ENCODE measurements at regions not wholly inside any gene's neighbourhood (a gene's known extent, or its start where the extent isn't known, plus 50 kb on each side); places are given as distances from the start of the nearest gene placed in this dataset.

- TF ChIP-seq CTCF (IDR thresholded peaks at IDR 0.05) = no peak
- no peak for TF ChIP-seq ATF3 (CRISPR knock-in tag; conservative IDR thresholded peaks at IDR 0.05)
- TF ChIP-seq FOXP4 (CRISPR knock-in tag; IDR thresholded peaks at IDR 0.05) = no peak
- no peak for TF ChIP-seq JUN (CRISPR knock-in tag; IDR thresholded peaks at IDR 0.05)
- no peak for TF ChIP-seq HMGXB4 (CRISPR knock-in tag; IDR thresholded peaks at IDR 0.05)
- no peak for TF ChIP-seq CREM (CRISPR knock-in tag; IDR thresholded peaks at IDR 0.05)
- no peak for TF ChIP-seq ZBTB43 (CRISPR knock-in tag; IDR thresholded peaks at IDR 0.05)
- no peak for TF ChIP-seq ESRRA (CRISPR knock-in tag; IDR thresholded peaks at IDR 0.05; ENCODE audit: borderline replicate concordance)
- TF ChIP-seq USF2 (CRISPR knock-in tag; IDR thresholded peaks at IDR 0.05) = no peak
- no peak for TF ChIP-seq NFE2L1 (CRISPR knock-in tag; IDR thresholded peaks at IDR 0.05)
- no peak for TF ChIP-seq ZNF138 (CRISPR knock-in tag; conservative IDR thresholded peaks at IDR 0.05)
- TF ChIP-seq ZBTB21 (CRISPR knock-in tag; IDR thresholded peaks at IDR 0.05; ENCODE audit: borderline replicate concordance) = no peak
Observed at GRCh38 chr1:232547938-232548484, 81.9 kb downstream of the SIPA1L2 start.
